Upper lobe of left lung (tissue), 6 donors: ENCODE measurements at regions not wholly inside any gene's neighbourhood (a gene's known extent, or its start where the extent isn't known, plus 50 kb on each side); places are given as distances from the start of the nearest gene placed in this dataset.

Experiments
- ATAC-seq, 2 donors: fragments of 200-7000 bp; cut with Tn5 transposase; one replicate each; pipeline ENCODE4 v1.9.1; 2022; ENCODE audit warnings: mild to moderate bottlenecking in 2 of 2, moderate library complexity in 2 of 2; ENCODE audit not compliant: low FRiP score in 2 of 2
- DNase-seq, 2 donors: peaks; one replicate each; pipeline ENCODE4 v3.0.0-alpha.2; 2019 to 2020
- H3K27ac ChIP-seq, 4 donors: fragments of 200-600 bp; sonication (generic); one replicate each; pipeline ENCODE4 v1.5.1; 2016 to 2019
- H3K27me3 ChIP-seq, 4 donors: fragments of 200-600 bp; sonication (generic); one replicate each; pipeline ENCODE4 v1.5.1; 2017 to 2019
- H3K36me3 ChIP-seq, 4 donors: fragments of 200-600 bp; sonication (generic); one replicate each; pipeline ENCODE4 v1.5.1; 2016 to 2019
- H3K4me1 ChIP-seq, 4 donors: fragments of 200-600 bp; sonication (generic); one replicate each; pipeline ENCODE4 v1.5.1; 2018 to 2019
- H3K4me3 ChIP-seq, 4 donors: fragments of 200-600 bp; sonication (generic); one replicate each; pipeline ENCODE4 v1.5.1; 2017 to 2019; ENCODE audit warnings: mild to moderate bottlenecking in 2 of 4, moderate library complexity in 1 of 4
- H3K9me3 ChIP-seq, 4 donors: fragments of 200-600 bp; sonication (generic); one replicate each; pipeline ENCODE4 v1.5.1; 2018 to 2019
- EP300 ChIP-seq, 4 donors: sonication (generic); formaldehyde crosslinking; IDR thresholded peaks; one replicate each; pipeline ENCODE4 v1.5.1; 2017; ENCODE audit warnings: antibody characterized with exemption in 4 of 4, control low read depth in 2 of 4
- POLR2A ChIP-seq, 4 donors: fragments of 450-650 bp; IDR thresholded peaks; one replicate each; pipeline ENCODE4 v1.5.1; 2016 to 2017; ENCODE audit warnings: antibody characterized with exemption in 4 of 4, mild to moderate bottlenecking in 2 of 4
- POLR2AphosphoS5 ChIP-seq, 2 donors: sonication (generic); formaldehyde crosslinking; IDR thresholded peaks; one replicate each; pipeline ENCODE4 v1.5.1; 2017; ENCODE audit warnings: antibody characterized with exemption in 2 of 2
- WGBS, 2 donors: methylation state at CpG; one replicate each; pipeline ENCODE4 v1.1.5; 2017 to 2018; 5-methylcytosine and 5-hydroxymethylcytosine counted together
- TF ChIP-seq, protein P1 (sequence below), 6 experiments: fragments of 450-650 bp in 4 of 6; fragments of 200-600 bp in 2 of 6; sonication (generic) in 2 of 6; IDR thresholded peaks; one replicate each; pipeline ENCODE4 v1.5.1; 2016 to 2019; ENCODE audit warnings: antibody characterized with exemption in 6 of 6
- donor health status: DM: no; HTN: no; CAD: no; lungs with moderate emphysema.
- donor health status: DM: no; HTN: yes; CAD: no; lungs with severe emphysema.

DNA sequence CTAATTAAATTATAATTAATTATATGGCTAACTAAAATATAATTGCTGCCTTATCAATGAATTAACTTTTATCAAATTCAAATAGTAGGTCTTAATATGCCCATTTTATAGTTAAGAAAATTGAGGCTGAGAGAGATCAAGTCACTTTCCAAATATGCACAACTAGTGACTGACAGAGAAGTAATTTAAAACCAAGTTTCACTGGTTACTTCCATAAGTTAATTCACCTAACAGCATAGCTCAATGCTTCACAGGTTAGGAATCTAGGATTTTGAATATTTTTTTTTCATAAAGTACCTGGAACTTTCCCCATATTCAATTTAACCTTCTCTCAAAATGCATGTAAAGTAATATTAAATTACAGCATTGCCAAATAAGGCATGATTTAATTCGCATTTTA is 134.4 kb upstream of the VEGFC start:
- WGBS, 2 donors = 91 to 92% methylated on average over 1 of the region's 1 CpG
- no peak for TF ChIP-seq POLR2A (IDR thresholded peaks at IDR 0.05)
- no peak for TF ChIP-seq POLR2AphosphoS5 (IDR thresholded peaks at IDR 0.05)
- TF ChIP-seq, protein P1, sequence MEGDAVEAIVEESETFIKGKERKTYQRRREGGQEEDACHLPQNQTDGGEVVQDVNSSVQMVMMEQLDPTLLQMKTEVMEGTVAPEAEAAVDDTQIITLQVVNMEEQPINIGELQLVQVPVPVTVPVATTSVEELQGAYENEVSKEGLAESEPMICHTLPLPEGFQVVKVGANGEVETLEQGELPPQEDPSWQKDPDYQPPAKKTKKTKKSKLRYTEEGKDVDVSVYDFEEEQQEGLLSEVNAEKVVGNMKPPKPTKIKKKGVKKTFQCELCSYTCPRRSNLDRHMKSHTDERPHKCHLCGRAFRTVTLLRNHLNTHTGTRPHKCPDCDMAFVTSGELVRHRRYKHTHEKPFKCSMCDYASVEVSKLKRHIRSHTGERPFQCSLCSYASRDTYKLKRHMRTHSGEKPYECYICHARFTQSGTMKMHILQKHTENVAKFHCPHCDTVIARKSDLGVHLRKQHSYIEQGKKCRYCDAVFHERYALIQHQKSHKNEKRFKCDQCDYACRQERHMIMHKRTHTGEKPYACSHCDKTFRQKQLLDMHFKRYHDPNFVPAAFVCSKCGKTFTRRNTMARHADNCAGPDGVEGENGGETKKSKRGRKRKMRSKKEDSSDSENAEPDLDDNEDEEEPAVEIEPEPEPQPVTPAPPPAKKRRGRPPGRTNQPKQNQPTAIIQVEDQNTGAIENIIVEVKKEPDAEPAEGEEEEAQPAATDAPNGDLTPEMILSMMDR (IDR thresholded peaks at IDR 0.05) = no peak
- no peak for TF ChIP-seq EP300 (IDR thresholded peaks at IDR 0.05)
- DNase-seq = no peak
- Histone ChIP-seq H3K4me1 (no peaks in the 10 kb centered on the region), H3K36me3 (no peaks in the 10 kb centered on the region), H3K27ac (no peak overlapping the region), H3K9me3 (no peaks in the 10 kb centered on the region), H3K27me3 (no peaks in the 10 kb centered on the region), H3K4me3 (no peak overlapping the region)
- ATAC-seq = no peak

DNA sequence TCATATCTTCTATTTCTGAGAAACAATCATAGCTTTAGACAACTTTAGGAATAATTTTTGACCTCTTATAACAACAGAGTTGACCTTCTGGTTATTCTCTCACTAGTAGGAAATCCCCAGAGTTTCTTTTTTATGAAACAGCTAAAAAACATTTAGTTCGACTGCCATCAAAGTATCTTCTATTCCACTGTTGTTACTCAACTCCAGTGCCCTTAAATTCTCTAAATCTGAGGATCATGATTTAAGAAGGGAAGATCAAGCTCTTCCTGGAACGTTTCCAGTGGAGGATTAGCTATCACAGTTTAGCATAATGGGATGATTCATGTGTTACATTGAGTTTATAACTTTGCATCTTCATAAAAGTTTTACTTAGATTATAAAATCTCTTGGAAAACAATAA is 134.9 kb upstream of the VEGFC start:
- no peaks in the 10 kb centered on the region for H3K27me3 ChIP-seq
- no peak overlapping the region for H3K4me3 ChIP-seq
- no peak for ATAC-seq
- H3K4me1 ChIP-seq = no peaks in the 10 kb centered on the region
- no peak overlapping the region for H3K27ac ChIP-seq
- no peak for DNase-seq
- 65 to 69% methylated on average over 2 of the region's 2 CpGs for WGBS, 2 donors
- H3K9me3 ChIP-seq = no peaks in the 10 kb centered on the region
- no peaks in the 10 kb centered on the region for H3K36me3 ChIP-seq
- no peak for TF ChIP-seq EP300 (IDR thresholded peaks at IDR 0.05)
- TF ChIP-seq POLR2AphosphoS5 (IDR thresholded peaks at IDR 0.05) = no peak

DNA sequence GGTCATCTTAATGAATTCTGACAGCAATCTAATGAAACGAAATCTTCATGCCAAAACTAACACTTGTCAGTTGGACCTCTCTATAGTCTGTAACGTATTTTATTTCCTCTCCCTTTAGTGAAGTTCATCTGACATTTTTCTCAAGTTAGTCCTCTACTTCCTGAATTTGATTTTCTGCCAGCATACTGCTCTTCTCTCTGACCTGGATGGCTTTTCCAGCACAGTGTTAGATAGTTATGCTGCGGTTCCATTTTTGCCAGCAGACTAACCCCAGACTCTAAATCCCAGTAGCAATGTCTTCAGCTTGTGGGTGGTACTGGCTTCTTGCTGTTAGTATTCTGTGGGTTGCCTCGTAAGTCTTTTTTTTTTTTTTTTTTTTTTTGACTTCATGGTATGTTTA is 146.7 kb upstream of the VEGFC start:
- Histone ChIP-seq H3K4me1 (no peaks in the 10 kb centered on the region), H3K9me3 (no peaks in the 10 kb centered on the region), H3K36me3 (no peaks in the 10 kb centered on the region), H3K4me3 (no peak overlapping the region), H3K27ac (no peak overlapping the region), H3K27me3 (no peaks in the 10 kb centered on the region)
- ATAC-seq = no peak
- no peak for DNase-seq
- TF ChIP-seq POLR2AphosphoS5 (IDR thresholded peaks at IDR 0.05) = no peak
- no peak for TF ChIP-seq POLR2A (IDR thresholded peaks at IDR 0.05)
- no peak for TF ChIP-seq EP300 (IDR thresholded peaks at IDR 0.05)
- TF ChIP-seq, protein P1 (IDR thresholded peaks at IDR 0.05) = no peak
- 30 to 33% methylated on average over 4 of the region's 4 CpGs for WGBS, 2 donors

DNA sequence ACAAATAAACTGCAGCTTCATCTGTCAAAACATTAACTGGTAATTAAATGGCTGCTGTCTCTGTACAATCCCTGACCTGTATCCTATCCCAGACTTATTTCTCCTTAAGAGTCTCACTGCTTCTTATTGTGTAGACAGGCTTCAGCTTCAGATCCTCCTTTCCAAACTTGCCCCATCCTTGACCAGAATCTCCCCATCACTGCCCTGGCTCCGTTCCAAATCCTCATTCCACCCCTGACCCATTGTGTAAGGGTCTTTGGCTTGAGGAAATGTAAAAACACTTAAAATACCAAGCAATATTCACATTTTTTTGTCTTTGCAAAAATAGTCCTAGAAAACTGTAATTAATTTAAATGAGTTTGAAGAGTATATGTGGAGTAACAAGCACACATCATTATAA is 152.6 kb upstream of the VEGFC start:
- WGBS, 2 donors = 0% methylated on average over 1 of the region's 1 CpG
- H3K27me3 ChIP-seq = no peaks in the 10 kb centered on the region
- TF ChIP-seq POLR2AphosphoS5 (IDR thresholded peaks at IDR 0.05) (no peak), EP300 (IDR thresholded peaks at IDR 0.05) (no peak), POLR2A (IDR thresholded peaks at IDR 0.05) (no peak)
- TF ChIP-seq, protein P1 (IDR thresholded peaks at IDR 0.05) = no peak
- H3K4me3 ChIP-seq = no peak overlapping the region
- no peaks in the 10 kb centered on the region for H3K9me3 ChIP-seq
- ATAC-seq (no peak), DNase-seq (no peak)
- H3K4me1 ChIP-seq = peaks cover 0 to 3% (median 0%) of the 10 kb centered on the region in 4 donors
- H3K36me3 ChIP-seq = no peaks in the 10 kb centered on the region
- no peak overlapping the region for H3K27ac ChIP-seq

DNA sequence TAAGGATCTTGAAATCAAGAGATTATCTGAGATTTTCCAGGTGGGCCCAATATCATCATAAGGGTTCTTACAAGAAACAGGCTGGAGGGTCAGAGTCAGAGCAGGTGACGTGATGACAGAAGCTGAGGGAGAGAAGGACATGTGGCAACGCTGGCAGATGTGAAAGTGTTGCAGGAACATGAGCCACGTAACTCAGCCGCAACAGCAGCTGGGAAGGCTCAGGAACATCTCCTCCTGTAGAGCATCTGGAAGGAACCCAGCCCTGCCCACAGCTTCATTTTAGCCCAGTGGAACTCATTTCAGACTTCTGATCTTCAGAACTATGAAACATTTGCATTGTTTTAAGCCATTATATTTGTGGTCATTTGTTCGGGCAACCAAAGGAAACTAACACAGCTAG is 156.3 kb upstream of the VEGFC start:
- DNase-seq (peak in 1 of 2 donors; percentile 25), ATAC-seq (peak in 1 of 2 donors; percentile 47)
- peaks cover 0 to 3% (median 0%) of the 10 kb centered on the region in 4 donors for H3K4me1 ChIP-seq
- no peaks in the 10 kb centered on the region for H3K9me3 ChIP-seq
- TF ChIP-seq EP300 (IDR thresholded peaks at IDR 0.05) (no peak), POLR2AphosphoS5 (IDR thresholded peaks at IDR 0.05) (peak; percentile 72 to 82), POLR2A (IDR thresholded peaks at IDR 0.05) (no peak)
- TF ChIP-seq, protein P1 (IDR thresholded peaks at IDR 0.05) = no peak
- H3K4me3 ChIP-seq = no peak overlapping the region
- no peaks in the 10 kb centered on the region for H3K27me3 ChIP-seq
- WGBS, 2 donors = 65 to 71% methylated on average over 5 of the region's 5 CpGs
- no peak overlapping the region for H3K27ac ChIP-seq
- H3K36me3 ChIP-seq = no peaks in the 10 kb centered on the region
